Stimulated activated CD8-positive, alpha-beta memory T cell treated with anti-CD3 and anti-CD28 coated beads, Interleukin-4, amount 100 ng/mL, for 4 hours (primary cell): ENCODE measurements at regions not wholly inside any gene's neighbourhood (a gene's known extent, or its start where the extent isn't known, plus 50 kb on each side); places are given as distances from the start of the nearest gene placed in this dataset.
"Not testable (repeated sequence)": the region's sequence is repeated elsewhere in the genome, so short reads cannot be mapped to it uniquely, and the experiment has no call there.

ENCODE experiments used
- DNase-seq, 2 donors: peaks; one replicate each; pipeline ENCODE4 v3.0.0-alpha.2; 2020; ENCODE audit warnings: low read depth in 2 of 2, low spot score in 1 of 2

DNA sequence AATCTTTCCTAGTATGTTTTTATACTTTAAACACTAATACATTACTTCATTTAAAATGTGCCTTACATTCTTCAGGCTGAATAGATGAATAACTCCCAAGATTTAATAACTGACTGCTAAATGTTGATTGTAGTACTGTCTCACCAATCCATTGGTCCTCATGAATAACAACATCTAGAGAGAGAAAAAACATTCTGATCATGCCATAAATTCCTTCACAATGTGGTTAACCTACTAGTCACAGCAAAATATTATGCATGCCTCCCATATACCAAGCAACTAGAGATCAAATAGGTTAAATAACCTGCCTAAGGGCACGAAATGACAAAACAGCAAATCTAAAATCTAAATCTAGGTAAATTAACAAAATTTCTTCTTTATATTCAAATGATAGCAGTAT is 66.2 kb downstream of the SYT15 start:
- DNase-seq = not testable (repeated sequence)

DNA sequence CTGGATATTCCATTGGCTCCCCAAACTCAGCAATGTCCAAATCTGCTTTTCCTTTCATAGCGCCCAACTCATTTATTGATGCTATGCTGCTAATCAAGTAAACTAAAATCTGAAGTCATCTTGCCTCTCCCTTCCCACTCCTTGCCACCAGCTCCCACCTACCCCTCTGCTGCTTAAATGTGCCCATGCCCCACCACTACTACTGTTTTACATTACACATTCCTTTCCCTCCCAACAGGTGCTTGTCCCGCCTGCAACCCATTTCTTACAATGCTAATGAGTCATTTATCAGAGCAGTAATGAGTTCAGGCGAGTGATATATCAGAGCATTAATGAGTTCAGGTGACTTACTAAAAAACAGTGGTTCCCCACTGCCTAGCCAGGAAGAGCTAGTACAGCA is 67.2 kb downstream of the SYT15 start:
- DNase-seq = not testable (repeated sequence)

GRCh38 chr10:46650967-46651366 is 72.0 kb downstream of the SYT15 start:
- not testable (repeated sequence) for DNase-seq

- DNase-seq = not testable (repeated sequence)
Observed at GRCh38 chr10:46657437-46657836, 78.5 kb downstream of the SYT15 start.

DNA sequence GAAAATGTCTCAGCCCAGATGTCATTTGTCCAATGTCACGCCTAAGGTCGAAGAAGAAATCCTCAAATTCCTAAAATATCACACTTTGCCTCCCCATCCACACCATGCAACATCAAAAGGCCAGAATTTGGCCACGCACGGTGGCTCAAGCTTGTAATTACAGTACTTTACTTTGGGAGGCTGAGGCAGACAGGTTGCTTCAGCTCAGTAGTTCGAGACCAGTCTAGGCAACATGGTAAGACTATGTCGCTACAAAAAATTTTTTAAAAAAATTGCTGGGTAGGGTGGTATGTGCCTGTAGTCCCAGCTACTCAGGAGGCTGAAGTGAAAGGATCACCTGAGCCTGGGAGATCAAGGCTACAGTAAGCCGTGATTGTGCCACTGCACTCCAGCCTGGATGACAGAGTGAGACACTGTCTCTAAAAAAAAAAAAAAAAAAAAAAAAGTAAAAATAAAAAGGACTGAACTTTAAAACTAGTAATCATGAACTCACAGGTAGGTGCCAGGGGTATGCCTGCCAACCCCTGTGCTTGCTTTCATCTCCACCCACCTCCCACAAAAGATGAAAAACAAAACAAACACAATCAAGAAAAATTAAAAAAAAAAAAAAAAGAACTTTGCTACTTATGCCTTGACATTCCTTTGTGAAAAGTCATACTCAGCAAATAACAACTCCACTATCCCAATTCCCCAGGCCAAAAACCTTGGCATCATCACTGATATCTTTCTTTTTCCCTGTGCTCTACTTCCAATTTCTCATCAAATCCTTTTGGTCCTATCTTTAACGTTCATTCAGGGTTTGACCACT is 81.3 kb downstream of the SYT15 start:
- not testable (repeated sequence) for DNase-seq

- DNase-seq = not testable (repeated sequence)
Observed at GRCh38 chr10:46660835-46661164, 81.9 kb downstream of the SYT15 start.

GRCh38 chr10:46665536-46665935 is 86.6 kb downstream of the SYT15 start:
- DNase-seq = not testable (repeated sequence)

DNA sequence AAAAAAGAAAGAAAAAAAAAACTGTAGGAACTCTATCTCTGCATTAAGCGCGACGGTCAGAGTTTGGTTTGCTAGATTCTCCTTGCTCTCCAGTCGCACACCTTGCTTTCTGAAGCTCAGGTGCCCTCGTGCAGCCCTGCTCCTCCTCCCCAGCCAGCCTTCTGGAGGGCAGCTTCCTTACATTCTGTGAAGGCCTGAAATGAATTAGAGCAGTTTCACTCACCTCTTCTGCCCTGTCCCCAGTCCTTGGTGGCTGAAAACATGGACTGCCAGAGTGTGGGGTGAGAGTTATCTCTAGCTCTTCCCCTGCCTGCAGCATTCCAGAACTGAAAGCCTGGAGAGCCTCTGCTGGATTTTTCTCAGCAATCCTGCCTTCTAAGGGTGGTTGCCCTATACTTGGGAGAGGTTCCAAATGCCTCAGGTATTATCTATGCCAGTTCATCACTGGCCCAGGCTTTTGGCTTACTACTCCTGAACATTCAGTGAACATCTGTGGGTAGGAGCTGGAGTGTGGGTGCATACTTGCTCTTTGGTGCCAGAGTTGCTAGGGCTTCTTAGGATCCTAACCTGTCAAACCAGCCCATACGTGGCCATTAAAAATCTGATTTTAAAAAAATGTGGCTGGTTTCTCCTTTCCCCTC is 89.5 kb downstream of the SYT15 start:
- not testable (repeated sequence) for DNase-seq

- not testable (repeated sequence) for DNase-seq
Observed at GRCh38 chr10:46677836-46678435, 99.0 kb downstream of the SYT15 start.

DNA sequence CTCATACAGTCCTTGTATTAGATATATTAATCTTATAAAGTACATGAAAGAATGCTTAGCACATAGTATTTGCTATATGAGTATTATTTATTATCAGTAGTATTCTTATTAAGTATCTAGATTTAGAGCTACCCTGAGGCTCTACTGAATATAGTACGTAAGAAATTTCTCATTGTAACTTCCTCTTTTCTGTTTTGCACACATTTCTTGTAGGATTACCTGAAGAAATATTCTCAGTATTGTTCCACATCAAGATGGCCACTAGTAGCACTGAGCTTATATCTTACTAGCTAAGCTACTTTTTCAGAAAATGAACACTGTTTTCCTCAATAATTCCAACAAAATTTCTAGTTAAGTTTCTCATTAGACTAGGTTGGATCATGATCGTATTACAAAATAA is 112.5 kb downstream of the SYT15 start:
- not testable (repeated sequence) for DNase-seq

DNA sequence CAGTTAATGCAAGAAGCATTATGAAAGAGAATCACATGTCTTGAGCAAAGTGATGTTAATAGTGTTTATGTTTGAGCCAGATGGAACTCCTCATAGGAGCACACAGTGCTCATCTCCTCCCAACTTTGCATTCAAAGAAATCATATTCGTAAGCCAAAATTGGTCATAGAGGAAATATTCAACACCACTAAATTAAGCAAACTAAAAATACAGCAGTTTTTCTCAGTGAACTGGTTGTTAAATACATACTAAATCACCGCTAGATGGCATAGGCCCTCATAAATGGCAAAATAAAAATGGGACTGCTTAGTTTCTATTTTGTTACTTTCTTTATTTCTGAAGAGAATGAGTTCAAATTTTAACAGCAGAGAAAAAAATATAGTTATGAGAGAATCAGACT is 114.3 kb downstream of the SYT15 start:
- DNase-seq = not testable (repeated sequence)

- not testable (repeated sequence) for DNase-seq
Observed at GRCh38 chr10:46717264-46717663, 138.3 kb downstream of the SYT15 start.

GRCh38 chr10:46718014-46718413 is 139.1 kb downstream of the SYT15 start:
- DNase-seq = not testable (repeated sequence)

DNA sequence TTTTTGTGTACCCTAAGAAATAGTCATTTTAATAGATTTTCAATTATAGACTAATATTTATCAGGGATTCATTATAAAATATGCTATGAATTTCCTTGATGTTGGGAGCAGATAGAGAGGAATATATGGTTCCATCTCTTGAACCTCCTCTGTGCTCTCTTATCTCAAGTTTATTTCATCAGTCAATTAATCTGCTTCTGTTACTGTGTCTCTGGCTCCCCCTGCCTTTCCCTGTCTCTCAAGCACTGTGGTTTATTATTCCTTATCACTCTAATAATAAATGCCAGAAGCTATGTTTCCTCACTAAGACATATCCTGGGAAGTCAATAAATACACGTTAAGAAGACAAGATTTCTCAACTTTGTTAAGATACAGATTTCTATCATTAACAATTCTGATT is 141.5 kb downstream of the SYT15 start:
- not testable (repeated sequence) for DNase-seq

DNA sequence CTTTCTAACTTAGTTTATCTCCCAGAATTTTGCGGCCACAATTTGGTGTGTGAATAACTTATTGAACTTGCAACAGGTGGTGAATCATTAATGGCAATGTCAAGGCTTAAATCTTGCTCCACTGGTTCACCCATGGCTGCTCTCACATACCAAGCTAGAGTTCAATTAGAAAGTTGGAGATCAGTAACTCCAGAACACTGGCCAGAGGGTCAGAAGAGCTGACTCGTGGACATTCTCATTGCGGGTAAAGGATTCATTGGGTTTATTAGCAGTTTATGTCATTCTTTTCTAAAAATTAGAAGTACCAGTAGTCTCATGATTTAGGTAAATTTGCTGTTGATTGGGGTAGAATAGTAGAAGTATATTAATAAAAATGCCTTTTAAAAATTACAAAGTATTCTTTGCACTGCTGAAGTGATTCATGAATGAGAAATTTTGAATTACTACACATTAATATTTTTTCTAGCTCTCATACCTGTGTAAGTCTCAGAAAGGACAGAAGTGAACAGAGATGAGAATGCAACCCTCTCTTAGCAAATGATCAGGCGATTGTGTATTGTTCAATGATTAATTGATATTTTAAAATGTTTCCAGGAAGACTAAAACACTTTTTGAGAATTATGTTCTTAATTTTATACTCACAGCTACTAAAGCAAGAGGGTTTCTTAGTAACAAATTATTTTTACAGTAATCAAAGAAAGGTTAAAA is 142.0 kb downstream of the SYT15 start:
- DNase-seq = not testable (repeated sequence)

- DNase-seq = not testable (repeated sequence)
Observed at GRCh38 chr10:46724258-46724657, 145.3 kb downstream of the SYT15 start.

- DNase-seq = not testable (repeated sequence)
Observed at GRCh38 chr10:46728359-46728758, 149.4 kb downstream of the SYT15 start.

- DNase-seq = not testable (repeated sequence)
Observed at GRCh38 chr10:46730729-46731128, 151.8 kb downstream of the SYT15 start.

DNA sequence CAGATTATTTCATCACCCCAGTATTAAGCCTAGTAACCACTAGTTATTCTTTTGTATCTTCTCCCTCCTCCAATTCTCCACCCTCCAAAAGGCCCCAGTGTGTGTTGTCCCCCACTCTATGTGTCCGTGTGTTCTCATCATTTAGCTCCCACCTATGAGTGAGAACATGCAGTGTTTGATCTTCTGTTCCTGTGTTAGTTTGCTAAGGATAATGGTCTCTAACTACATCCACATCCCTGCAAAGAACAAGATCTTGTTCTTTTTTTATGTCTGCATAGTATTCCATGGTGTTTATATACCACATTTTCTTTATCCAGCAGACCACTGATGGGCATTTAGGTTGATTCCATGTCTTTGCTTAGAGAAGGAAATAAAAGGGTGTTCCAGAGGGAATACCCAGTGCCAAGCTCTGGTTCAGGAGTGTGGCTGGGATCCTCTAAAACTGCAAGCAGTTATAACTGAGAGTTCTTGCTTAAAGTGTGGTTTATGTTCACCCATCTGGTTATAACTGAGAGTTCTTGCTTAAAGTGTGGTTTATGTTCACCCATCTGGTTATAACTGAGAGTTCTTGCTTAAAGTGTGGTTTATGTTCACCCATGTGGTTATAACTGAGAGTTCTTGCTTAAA is 154.8 kb downstream of the SYT15 start:
- not testable (repeated sequence) for DNase-seq

GRCh38 chr10:46734262-46734642 is 155.3 kb downstream of the SYT15 start:
- not testable (repeated sequence) for DNase-seq

DNA sequence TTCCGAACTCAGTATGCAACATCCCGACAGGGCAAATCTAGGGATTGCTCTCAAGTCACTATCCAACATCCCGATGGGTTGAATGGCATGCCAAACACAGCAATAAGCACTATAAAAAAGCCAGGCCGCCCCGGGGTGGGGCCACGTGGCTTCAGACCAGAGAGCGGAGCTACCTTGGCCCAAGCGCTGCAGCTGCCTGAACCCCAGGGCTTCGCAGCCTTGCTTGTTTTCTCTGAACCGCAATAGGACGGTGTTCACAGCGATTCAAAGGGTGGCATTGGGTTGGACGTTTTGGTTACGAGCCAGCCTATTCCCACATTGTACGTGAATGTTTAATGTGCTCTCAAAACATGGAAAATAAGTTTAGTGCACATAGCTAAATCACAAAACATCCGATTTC is 161.0 kb downstream of the SYT15 start:
- not testable (repeated sequence) for DNase-seq
